Mesendoderm (in vitro differentiated cells): ENCODE measurements at regions not wholly inside any gene's neighbourhood (a gene's known extent, or its start where the extent isn't known, plus 50 kb on each side); places are given as distances from the start of the nearest gene placed in this dataset.

ENCODE experiments used
- DNase-seq: peaks from one replicate; pipeline ENCODE4 v3.0.0; 2013
- H2AK5ac ChIP-seq: 2 replicates; pipeline ENCODE4 v1.6.1; 2013; ENCODE audit warnings: low read length, inconsistent platforms
- H2BK120ac ChIP-seq: 2 replicates; pipeline ENCODE4 v1.6.1; 2013; ENCODE audit warnings: low read depth, mild to moderate bottlenecking, low read length, moderate library complexity, mixed read lengths
- H2BK15ac ChIP-seq: replicated peaks from 2 replicates; pipeline ENCODE4 v1.6.1; 2013; ENCODE audit warnings: low read depth, mild to moderate bottlenecking, moderate library complexity
- H2BK5ac ChIP-seq: 2 replicates; pipeline ENCODE4 v1.6.1; 2013; ENCODE audit warnings: low read length, inconsistent platforms
- H3K18ac ChIP-seq: 2 replicates; pipeline ENCODE4 v1.6.1; 2013; ENCODE audit warnings: mild to moderate bottlenecking, low read length, mixed read lengths
- H3K23ac ChIP-seq: one replicate; pipeline ENCODE4 v1.6.1; 2013; ENCODE audit warnings: low read length
- H3K27ac ChIP-seq: 2 replicates; pipeline ENCODE4 v1.5.1; 2013; ENCODE audit warnings: low read depth, mild to moderate bottlenecking, inconsistent platforms, low read length, moderate library complexity
- H3K27me3 ChIP-seq: 2 replicates; pipeline ENCODE4 v1.6.1; 2013; ENCODE audit warnings: low read length, control low read depth, mild to moderate bottlenecking, inconsistent platforms; ENCODE audit not compliant: insufficient read depth, poor library complexity
- H3K36me3 ChIP-seq: 2 replicates; pipeline ENCODE4 v1.6.1; 2013; ENCODE audit warnings: low read length, inconsistent platforms; ENCODE audit not compliant: control insufficient read depth, insufficient read depth
- H3K4ac ChIP-seq: one replicate; pipeline ENCODE4 v1.6.1; 2013; ENCODE audit warnings: low read depth, mild to moderate bottlenecking, low read length, moderate library complexity
- H3K4me1 ChIP-seq: 2 replicates; pipeline ENCODE4 v1.6.1; 2013; ENCODE audit warnings: low read depth, low read length, inconsistent platforms; ENCODE audit not compliant: control insufficient read depth
- H3K4me2 ChIP-seq: 2 replicates; pipeline ENCODE4 v1.6.1; 2013; ENCODE audit warnings: low read length
- H3K4me3 ChIP-seq: 2 replicates; pipeline ENCODE4 v1.5.1; 2013; ENCODE audit warnings: mild to moderate bottlenecking, low read length
- H3K56ac ChIP-seq: one replicate; pipeline ENCODE4 v1.6.1; 2013; ENCODE audit warnings: low read length
- H3K79me1 ChIP-seq: 2 replicates; pipeline ENCODE4 v1.6.1; 2013; ENCODE audit warnings: low read length, inconsistent platforms
- H3K79me2 ChIP-seq: 2 replicates; pipeline ENCODE4 v1.6.1; 2013; ENCODE audit warnings: mild to moderate bottlenecking, low read length; ENCODE audit not compliant: control insufficient read depth, insufficient read depth
- H3K9ac ChIP-seq: 2 replicates; pipeline ENCODE4 v1.6.1; 2013; ENCODE audit warnings: low read length, inconsistent platforms
- H4K5ac ChIP-seq: one replicate; pipeline ENCODE4 v1.6.1; 2013; ENCODE audit warnings: low read length
- H4K8ac ChIP-seq: one replicate; pipeline ENCODE4 v1.6.1; 2013; ENCODE audit warnings: low read depth, mild to moderate bottlenecking, control low read depth, low read length, moderate library complexity
- WGBS: extraction: QIAGEN DNeasy Blood & Tissue Kit; methylation state at CpG from one replicate; pipeline ENCODE4 v1.1.7; 2013; ENCODE audit warnings: low lambda C conversion rate, missing lambda C conversion rate; ENCODE audit not compliant: insufficient coverage; ENCODE audit errors: extremely low coverage; 5-methylcytosine and 5-hydroxymethylcytosine counted together

GRCh38 chr3:151955356-151955755, 81.9 kb downstream of the SUCNR1 start:
- H3K79me1 ChIP-seq = no peaks in the 10 kb centered on the region

GRCh38 chr3:151960961-151961580, 87.6 kb downstream of the SUCNR1 start:
- no peak overlapping the region for H2AK5ac ChIP-seq
- H3K9ac ChIP-seq = no peak overlapping the region
- H3K27me3 ChIP-seq = no peaks in the 10 kb centered on the region
- H3K79me1 ChIP-seq = no peaks in the 10 kb centered on the region
- no peaks in the 10 kb centered on the region for H3K36me3 ChIP-seq
- H4K5ac ChIP-seq = no peak overlapping the region
- no peak for DNase-seq
- H3K18ac ChIP-seq = no peak overlapping the region
- no peak overlapping the region for H3K4ac ChIP-seq
- H3K79me2 ChIP-seq = no peaks in the 10 kb centered on the region
- no peak overlapping the region for H3K23ac ChIP-seq
- H3K4me2 ChIP-seq = no peak overlapping the region
- no peak overlapping the region for H2BK15ac ChIP-seq
- WGBS = no CpG with 5 or more reads among the region's 4 CpGs
- no peaks in the 10 kb centered on the region for H3K4me1 ChIP-seq
- H3K27ac ChIP-seq = no peak overlapping the region
- H2BK5ac ChIP-seq = no peak overlapping the region
- no peak overlapping the region for H3K56ac ChIP-seq
- no peak overlapping the region for H3K4me3 ChIP-seq
- H2BK120ac ChIP-seq = no peak overlapping the region
- H4K8ac ChIP-seq = no peak overlapping the region

More at GRCh38 chr3:151955356-151955755, 81.9 kb downstream of the SUCNR1 start:
- Histone ChIP-seq H4K8ac (no peak overlapping the region), H3K4ac (no peak overlapping the region), H3K4me3 (no peak overlapping the region), H4K5ac (no peak overlapping the region), H3K56ac (no peak overlapping the region), H3K4me2 (no peak overlapping the region), H3K36me3 (no peaks in the 10 kb centered on the region), H2BK15ac (no peak overlapping the region), H2AK5ac (no peak overlapping the region), H3K18ac (no peak overlapping the region), H3K27ac (no peak overlapping the region), H3K4me1 (no peaks in the 10 kb centered on the region), H3K79me2 (no peaks in the 10 kb centered on the region), H2BK5ac (no peak overlapping the region), H3K9ac (no peak overlapping the region), H2BK120ac (no peak overlapping the region), H3K23ac (no peak overlapping the region), H3K27me3 (no peaks in the 10 kb centered on the region)
- no CpG with 5 or more reads among the region's 1 CpG for WGBS
- peak; percentile 64 for DNase-seq

GRCh38 chr3:151962352-151962751, 88.9 kb downstream of the SUCNR1 start:
- no peak overlapping the region for H4K8ac ChIP-seq
- H3K36me3 ChIP-seq = no peaks in the 10 kb centered on the region
- no peak overlapping the region for H3K4me3 ChIP-seq
- no peak overlapping the region for H4K5ac ChIP-seq
- H3K4me2 ChIP-seq = no peak overlapping the region
- H2BK5ac ChIP-seq = no peak overlapping the region
- H3K27me3 ChIP-seq = no peaks in the 10 kb centered on the region
- no peak overlapping the region for H3K23ac ChIP-seq
- DNase-seq = no peak
- no peak overlapping the region for H3K56ac ChIP-seq
- no peak overlapping the region for H2BK120ac ChIP-seq
- no peak overlapping the region for H2AK5ac ChIP-seq
- WGBS = no CpG with 5 or more reads among the region's 1 CpG
- no peak overlapping the region for H3K4ac ChIP-seq
- H3K18ac ChIP-seq = no peak overlapping the region
- no peak overlapping the region for H3K27ac ChIP-seq
- no peaks in the 10 kb centered on the region for H3K4me1 ChIP-seq
- H3K79me1 ChIP-seq = no peaks in the 10 kb centered on the region
- no peak overlapping the region for H3K9ac ChIP-seq
- no peak overlapping the region for H2BK15ac ChIP-seq
- no peaks in the 10 kb centered on the region for H3K79me2 ChIP-seq

- no peak overlapping the region for H2BK120ac ChIP-seq
- H3K56ac ChIP-seq = no peak overlapping the region
- H4K5ac ChIP-seq = no peak overlapping the region
- H3K79me1 ChIP-seq = no peaks in the 10 kb centered on the region
- H3K27ac ChIP-seq = no peak overlapping the region
- H4K8ac ChIP-seq = no peak overlapping the region
- no peak overlapping the region for H3K9ac ChIP-seq
- no peaks in the 10 kb centered on the region for H3K4me1 ChIP-seq
- no peaks in the 10 kb centered on the region for H3K79me2 ChIP-seq
- H3K23ac ChIP-seq = no peak overlapping the region
- H3K27me3 ChIP-seq = no peaks in the 10 kb centered on the region
- no peak overlapping the region for H3K4me3 ChIP-seq
- no peak overlapping the region for H3K4me2 ChIP-seq
- H2AK5ac ChIP-seq = no peak overlapping the region
- H2BK5ac ChIP-seq = no peak overlapping the region
- H3K18ac ChIP-seq = no peak overlapping the region
- H2BK15ac ChIP-seq = no peak overlapping the region
- no peaks in the 10 kb centered on the region for H3K36me3 ChIP-seq
- no peak overlapping the region for H3K4ac ChIP-seq
- DNase-seq = no peak
Measured at GRCh38 chr3:151962912-151963311, 89.5 kb downstream of the SUCNR1 start.

GRCh38 chr3:151964743-151965142, 91.3 kb downstream of the SUCNR1 start:
- Histone ChIP-seq H3K79me2 (no peaks in the 10 kb centered on the region), H3K27ac (no peak overlapping the region), H2BK15ac (no peak overlapping the region), H2BK5ac (no peak overlapping the region), H3K56ac (no peak overlapping the region), H3K9ac (no peak overlapping the region), H3K4ac (no peak overlapping the region), H3K4me3 (no peak overlapping the region), H4K5ac (no peak overlapping the region), H3K18ac (no peak overlapping the region), H3K4me2 (no peak overlapping the region), H3K36me3 (no peaks in the 10 kb centered on the region), H3K23ac (no peak overlapping the region), H3K4me1 (no peaks in the 10 kb centered on the region), H4K8ac (no peak overlapping the region), H3K79me1 (no peaks in the 10 kb centered on the region), H3K27me3 (no peaks in the 10 kb centered on the region), H2BK120ac (no peak overlapping the region), H2AK5ac (no peak overlapping the region)
- DNase-seq = no peak
- WGBS = no CpG with 5 or more reads among the region's 1 CpG

GRCh38 chr3:151969026-151969642, 95.7 kb downstream of the SUCNR1 start:
- H3K23ac ChIP-seq = no peak overlapping the region
- H3K79me2 ChIP-seq = no peaks in the 10 kb centered on the region
- H3K27me3 ChIP-seq = no peaks in the 10 kb centered on the region
- H2BK120ac ChIP-seq = no peak overlapping the region
- no peak overlapping the region for H3K27ac ChIP-seq
- H3K4me3 ChIP-seq = no peak overlapping the region
- no peak overlapping the region for H4K8ac ChIP-seq
- no peak overlapping the region for H3K4me2 ChIP-seq
- H2BK5ac ChIP-seq = no peak overlapping the region
- no peak overlapping the region for H3K18ac ChIP-seq
- H3K4ac ChIP-seq = no peak overlapping the region
- H3K56ac ChIP-seq = no peak overlapping the region
- peak; percentile 48 for DNase-seq
- no peak overlapping the region for H4K5ac ChIP-seq
- H3K79me1 ChIP-seq = no peaks in the 10 kb centered on the region
- H2AK5ac ChIP-seq = no peak overlapping the region
- H3K4me1 ChIP-seq = no peaks in the 10 kb centered on the region
- H3K36me3 ChIP-seq = no peaks in the 10 kb centered on the region
- H2BK15ac ChIP-seq = no peak overlapping the region
- H3K9ac ChIP-seq = no peak overlapping the region
- WGBS = no CpG with 5 or more reads among the region's 2 CpGs
